ENCODE measurements at regions not wholly inside any gene's neighbourhood (a gene's known extent, or its start where the extent isn't known, plus 50 kb on each side); places are given as distances from the start of the nearest gene placed in this dataset.

GRCh38 chr11:70522309-70522592 is 123.9 kb downstream of the CTTN start:
- POLR2A ChIA-PET: no interaction called here
- H3K27ac Mint-ChIP-seq: no peak overlapping the region
- Histone ChIP-seq H3K27ac (ENCODE audit: low read depth, low read length) (no peak overlapping the region), H3K9me3 (ENCODE audit: control insufficient read depth in 2 of 3, low read length in 3 of 3) (no peaks in the 10 kb centered on the region), H3K4me1 (ENCODE audit: control insufficient read depth in 2 of 2, insufficient read depth in 2 of 2, low read length in 2 of 2) (no peaks in the 10 kb centered on the region), H3K36me3 (ENCODE audit: control insufficient read depth in 2 of 3, insufficient read depth in 3 of 3, low read length in 3 of 3) (no peaks in the 10 kb centered on the region), H3K4me3 (ENCODE audit: low read length) (no peak overlapping the region), H3K27me3 (ENCODE audit: control insufficient read depth in 2 of 2, insufficient read depth in 2 of 2, low read length in 2 of 2) (no peaks in the 10 kb centered on the region)
- intact Hi-C loops (cut with micrococcal nuclease): no loop called here
- H3K4me1 Mint-ChIP-seq: no peaks in the 10 kb centered on the region
- CTCF ChIA-PET: no interaction called here
- no peak overlapping the region for H3K4me3 Mint-ChIP-seq
- peaks cover 13 to 45% (median 17%) of the 10 kb centered on the region in 5 donors for H3K27me3 Mint-ChIP-seq
- no peaks in the 10 kb centered on the region for H3K9me3 Mint-ChIP-seq
- DNase-seq: no peak
- no peak for ATAC-seq
- H3K36me3 Mint-ChIP-seq: no peaks in the 10 kb centered on the region

GRCh38 chr11:70522593-70523311 is 124.4 kb downstream of the CTTN start:
- CTCF ChIA-PET: no interaction called here
- ATAC-seq: peak; percentile 10
- POLR2A ChIA-PET: no interaction called here

GRCh38 chr11:70523384-70524095 is 125.2 kb downstream of the CTTN start:
- Mint-ChIP-seq H3K4me3 (no peak overlapping the region), H3K27ac (no peak overlapping the region), H3K9me3 (no peaks in the 10 kb centered on the region), H3K27me3 (peaks cover 8 to 45% (median 17%) of the 10 kb centered on the region in 5 donors), H3K4me1 (no peaks in the 10 kb centered on the region), H3K36me3 (no peaks in the 10 kb centered on the region)
- no peaks in the 10 kb centered on the region for H3K27me3 ChIP-seq (ENCODE audit: control insufficient read depth in 2 of 2, insufficient read depth in 2 of 2, low read length in 2 of 2)
- H3K27ac ChIP-seq (ENCODE audit: low read depth, low read length): no peak overlapping the region
- no peak for DNase-seq
- no peaks in the 10 kb centered on the region for H3K9me3 ChIP-seq (ENCODE audit: control insufficient read depth in 2 of 3, low read length in 3 of 3)
- ATAC-seq: no peak
- H3K36me3 ChIP-seq (ENCODE audit: control insufficient read depth in 2 of 3, insufficient read depth in 3 of 3, low read length in 3 of 3): no peaks in the 10 kb centered on the region
- POLR2A ChIA-PET: no interaction called here
- CTCF ChIA-PET: interaction anchor here (0.6 kb wide), 1 partner anchor 1117 kb away, joined by 3 read pairs; no protein-coding TSS in a partner anchor
- no peak overlapping the region for H3K4me3 ChIP-seq (ENCODE audit: low read length)
- intact Hi-C loops (cut with micrococcal nuclease): no loop called here
- H3K4me1 ChIP-seq (ENCODE audit: control insufficient read depth in 2 of 2, insufficient read depth in 2 of 2, low read length in 2 of 2): no peaks in the 10 kb centered on the region

More at GRCh38 chr11:70522593-70523311, 124.4 kb downstream of the CTTN start:
- Mint-ChIP-seq H3K36me3 (no peaks in the 10 kb centered on the region), H3K27me3 (peaks cover 8 to 45% (median 17%) of the 10 kb centered on the region in 5 donors), H3K4me1 (no peaks in the 10 kb centered on the region), H3K27ac (no peak overlapping the region), H3K4me3 (no peak overlapping the region), H3K9me3 (no peaks in the 10 kb centered on the region)
- no peaks in the 10 kb centered on the region for H3K27me3 ChIP-seq (ENCODE audit: control insufficient read depth in 2 of 2, insufficient read depth in 2 of 2, low read length in 2 of 2)
- no peaks in the 10 kb centered on the region for H3K36me3 ChIP-seq (ENCODE audit: control insufficient read depth in 2 of 3, insufficient read depth in 3 of 3, low read length in 3 of 3)
- H3K4me1 ChIP-seq (ENCODE audit: control insufficient read depth in 2 of 2, insufficient read depth in 2 of 2, low read length in 2 of 2): no peaks in the 10 kb centered on the region
- intact Hi-C loops (cut with micrococcal nuclease): no loop called here
- H3K27ac ChIP-seq (ENCODE audit: low read depth, low read length): no peak overlapping the region
- no peak overlapping the region for H3K4me3 ChIP-seq (ENCODE audit: low read length)
- no peaks in the 10 kb centered on the region for H3K9me3 ChIP-seq (ENCODE audit: control insufficient read depth in 2 of 3, low read length in 3 of 3)
- DNase-seq: no peak

GRCh38 chr11:70524096-70524922 is 126.0 kb downstream of the CTTN start:
- intact Hi-C loops (cut with micrococcal nuclease): no loop called here
- CTCF ChIA-PET: interaction anchor here (0.6 kb wide), 1 partner anchor 1117 kb away, joined by 3 read pairs; no protein-coding TSS in a partner anchor
- Histone ChIP-seq H3K27ac (ENCODE audit: low read depth, low read length) (no peak overlapping the region), H3K36me3 (ENCODE audit: control insufficient read depth in 2 of 3, insufficient read depth in 3 of 3, low read length in 3 of 3) (no peaks in the 10 kb centered on the region), H3K9me3 (ENCODE audit: control insufficient read depth in 2 of 3, low read length in 3 of 3) (no peaks in the 10 kb centered on the region), H3K27me3 (ENCODE audit: control insufficient read depth in 2 of 2, insufficient read depth in 2 of 2, low read length in 2 of 2) (no peaks in the 10 kb centered on the region), H3K4me3 (ENCODE audit: low read length) (no peak overlapping the region), H3K4me1 (ENCODE audit: control insufficient read depth in 2 of 2, insufficient read depth in 2 of 2, low read length in 2 of 2) (no peaks in the 10 kb centered on the region)
- no peak overlapping the region for H3K4me3 Mint-ChIP-seq
- no peak overlapping the region for H3K27ac Mint-ChIP-seq
- ATAC-seq: no peak
- no peak for DNase-seq
- no peaks in the 10 kb centered on the region for H3K36me3 Mint-ChIP-seq
- no peaks in the 10 kb centered on the region for H3K9me3 Mint-ChIP-seq
- POLR2A ChIA-PET: no interaction called here
- no peaks in the 10 kb centered on the region for H3K4me1 Mint-ChIP-seq
- H3K27me3 Mint-ChIP-seq: peaks cover 8 to 45% (median 17%) of the 10 kb centered on the region in 5 donors

GRCh38 chr11:70525006-70525405 is 126.7 kb downstream of the CTTN start:
- H3K36me3 Mint-ChIP-seq: no peaks in the 10 kb centered on the region
- POLR2A ChIA-PET: no interaction called here
- no peak for DNase-seq

GRCh38 chr11:70525466-70525865 is 127.1 kb downstream of the CTTN start:
- no peaks in the 10 kb centered on the region for H3K36me3 Mint-ChIP-seq
- Histone ChIP-seq H3K27ac (ENCODE audit: low read depth, low read length) (no peak overlapping the region), H3K4me3 (ENCODE audit: low read length) (no peak overlapping the region), H3K9me3 (ENCODE audit: control insufficient read depth in 2 of 3, low read length in 3 of 3) (no peaks in the 10 kb centered on the region), H3K27me3 (ENCODE audit: control insufficient read depth in 2 of 2, insufficient read depth in 2 of 2, low read length in 2 of 2) (no peaks in the 10 kb centered on the region), H3K4me1 (ENCODE audit: control insufficient read depth in 2 of 2, insufficient read depth in 2 of 2, low read length in 2 of 2) (no peaks in the 10 kb centered on the region), H3K36me3 (ENCODE audit: control insufficient read depth in 2 of 3, insufficient read depth in 3 of 3, low read length in 3 of 3) (no peaks in the 10 kb centered on the region)
- H3K9me3 Mint-ChIP-seq: no peaks in the 10 kb centered on the region
- ATAC-seq (no peak), DNase-seq (no peak)
- H3K27me3 Mint-ChIP-seq: peaks cover 8 to 42% (median 14%) of the 10 kb centered on the region in 5 donors
- CTCF ChIA-PET: no interaction called here
- no peak overlapping the region for H3K27ac Mint-ChIP-seq
- no peaks in the 10 kb centered on the region for H3K4me1 Mint-ChIP-seq
- POLR2A ChIA-PET: no interaction called here
- H3K4me3 Mint-ChIP-seq: no peak overlapping the region
- intact Hi-C loops (cut with micrococcal nuclease): no loop called here

More at GRCh38 chr11:70525006-70525405, 126.7 kb downstream of the CTTN start:
- CTCF ChIA-PET: no interaction called here
- Mint-ChIP-seq H3K9me3 (no peaks in the 10 kb centered on the region), H3K27me3 (peaks cover 8 to 45% (median 17%) of the 10 kb centered on the region in 5 donors), H3K4me3 (no peak overlapping the region), H3K4me1 (no peaks in the 10 kb centered on the region), H3K27ac (no peak overlapping the region)
- H3K4me1 ChIP-seq (ENCODE audit: control insufficient read depth in 2 of 2, insufficient read depth in 2 of 2, low read length in 2 of 2): no peaks in the 10 kb centered on the region
- no peak overlapping the region for H3K4me3 ChIP-seq (ENCODE audit: low read length)
- H3K27ac ChIP-seq (ENCODE audit: low read depth, low read length): no peak overlapping the region
- H3K27me3 ChIP-seq (ENCODE audit: control insufficient read depth in 2 of 2, insufficient read depth in 2 of 2, low read length in 2 of 2): no peaks in the 10 kb centered on the region
- no peak for ATAC-seq
- intact Hi-C loops (cut with micrococcal nuclease): no loop called here
- no peaks in the 10 kb centered on the region for H3K36me3 ChIP-seq (ENCODE audit: control insufficient read depth in 2 of 3, insufficient read depth in 3 of 3, low read length in 3 of 3)
- H3K9me3 ChIP-seq (ENCODE audit: control insufficient read depth in 2 of 3, low read length in 3 of 3): no peaks in the 10 kb centered on the region
